ENCODE measurements at regions not wholly inside any gene's neighbourhood (a gene's known extent, or its start where the extent isn't known, plus 50 kb on each side); places are given as distances from the start of the nearest gene placed in this dataset.

DNA sequence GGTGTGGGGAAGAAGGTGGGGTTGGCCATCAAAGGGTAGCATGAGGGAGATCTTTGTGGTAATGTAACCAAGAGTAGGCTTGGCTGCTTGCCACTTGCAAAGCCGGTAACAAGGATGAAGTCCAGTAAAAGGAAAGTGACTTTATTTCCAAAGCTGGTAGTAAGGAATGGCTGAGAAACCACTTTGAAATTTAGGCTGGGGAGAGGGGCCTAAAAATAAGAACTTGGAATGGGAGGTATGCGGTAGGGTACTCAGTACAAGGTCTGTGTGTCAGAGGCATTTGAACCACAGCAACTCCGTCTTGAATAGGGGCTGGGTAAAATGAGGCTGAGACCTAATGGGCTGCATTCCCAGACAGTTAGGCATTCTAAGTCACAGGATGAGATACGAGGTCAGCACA is 216.0 kb upstream of the ISX start:
- TF ChIP-seq, protein P1, sequence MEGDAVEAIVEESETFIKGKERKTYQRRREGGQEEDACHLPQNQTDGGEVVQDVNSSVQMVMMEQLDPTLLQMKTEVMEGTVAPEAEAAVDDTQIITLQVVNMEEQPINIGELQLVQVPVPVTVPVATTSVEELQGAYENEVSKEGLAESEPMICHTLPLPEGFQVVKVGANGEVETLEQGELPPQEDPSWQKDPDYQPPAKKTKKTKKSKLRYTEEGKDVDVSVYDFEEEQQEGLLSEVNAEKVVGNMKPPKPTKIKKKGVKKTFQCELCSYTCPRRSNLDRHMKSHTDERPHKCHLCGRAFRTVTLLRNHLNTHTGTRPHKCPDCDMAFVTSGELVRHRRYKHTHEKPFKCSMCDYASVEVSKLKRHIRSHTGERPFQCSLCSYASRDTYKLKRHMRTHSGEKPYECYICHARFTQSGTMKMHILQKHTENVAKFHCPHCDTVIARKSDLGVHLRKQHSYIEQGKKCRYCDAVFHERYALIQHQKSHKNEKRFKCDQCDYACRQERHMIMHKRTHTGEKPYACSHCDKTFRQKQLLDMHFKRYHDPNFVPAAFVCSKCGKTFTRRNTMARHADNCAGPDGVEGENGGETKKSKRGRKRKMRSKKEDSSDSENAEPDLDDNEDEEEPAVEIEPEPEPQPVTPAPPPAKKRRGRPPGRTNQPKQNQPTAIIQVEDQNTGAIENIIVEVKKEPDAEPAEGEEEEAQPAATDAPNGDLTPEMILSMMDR (IDR thresholded peaks at IDR 0.05): no peak
- TF ChIP-seq, protein P2, sequence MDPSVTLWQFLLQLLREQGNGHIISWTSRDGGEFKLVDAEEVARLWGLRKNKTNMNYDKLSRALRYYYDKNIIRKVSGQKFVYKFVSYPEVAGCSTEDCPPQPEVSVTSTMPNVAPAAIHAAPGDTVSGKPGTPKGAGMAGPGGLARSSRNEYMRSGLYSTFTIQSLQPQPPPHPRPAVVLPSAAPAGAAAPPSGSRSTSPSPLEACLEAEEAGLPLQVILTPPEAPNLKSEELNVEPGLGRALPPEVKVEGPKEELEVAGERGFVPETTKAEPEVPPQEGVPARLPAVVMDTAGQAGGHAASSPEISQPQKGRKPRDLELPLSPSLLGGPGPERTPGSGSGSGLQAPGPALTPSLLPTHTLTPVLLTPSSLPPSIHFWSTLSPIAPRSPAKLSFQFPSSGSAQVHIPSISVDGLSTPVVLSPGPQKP (IDR thresholded peaks at IDR 0.05; ENCODE audit: low read depth, low read length): no peak
- no peak for TF ChIP-seq EHMT2 (IDR thresholded peaks at IDR 0.05; ENCODE audit: low read depth)
